HFFc6 (cell line): ENCODE measurements at regions not wholly inside any gene's neighbourhood (a gene's known extent, or its start where the extent isn't known, plus 50 kb on each side); places are given as distances from the start of the nearest gene placed in this dataset.

ENCODE experiments used
- DNase-seq: peaks from one replicate; pipeline ENCODE4 v3.0.0-alpha.2; 2018
- H3K27ac Mint-ChIP-seq: 2 replicates; pipeline ENCODE4 v1.8.0; 2020; ENCODE audit warnings: mild to moderate bottlenecking, mixed read lengths
- H3K27me3 Mint-ChIP-seq: 2 replicates; pipeline ENCODE4 v1.8.0; 2021; ENCODE audit warnings: mild to moderate bottlenecking, moderate library complexity, mixed read lengths; ENCODE audit not compliant: insufficient read depth
- H3K36me3 Mint-ChIP-seq: 2 replicates; pipeline ENCODE4 v1.8.0; 2021; ENCODE audit warnings: low read depth, mixed read lengths
- H3K4me1 Mint-ChIP-seq: 2 replicates; pipeline ENCODE4 v1.8.0; 2020; ENCODE audit warnings: low read depth, mixed read lengths
- H3K4me3 Mint-ChIP-seq: 2 replicates; pipeline ENCODE4 v1.8.0; 2020; ENCODE audit warnings: mild to moderate bottlenecking, moderate library complexity, mixed read lengths
- H3K9me3 Mint-ChIP-seq: 2 replicates; pipeline ENCODE4 v1.8.0; 2020; ENCODE audit warnings: mild to moderate bottlenecking, mixed read lengths
- TF ChIP-seq, protein P1 (sequence below): fragments of 200-600 bp; sonication (generic); IDR thresholded peaks from 2 replicates; pipeline ENCODE4 v1.5.0; 2021; ENCODE audit warnings: antibody characterized with exemption, mild to moderate bottlenecking

DNA sequence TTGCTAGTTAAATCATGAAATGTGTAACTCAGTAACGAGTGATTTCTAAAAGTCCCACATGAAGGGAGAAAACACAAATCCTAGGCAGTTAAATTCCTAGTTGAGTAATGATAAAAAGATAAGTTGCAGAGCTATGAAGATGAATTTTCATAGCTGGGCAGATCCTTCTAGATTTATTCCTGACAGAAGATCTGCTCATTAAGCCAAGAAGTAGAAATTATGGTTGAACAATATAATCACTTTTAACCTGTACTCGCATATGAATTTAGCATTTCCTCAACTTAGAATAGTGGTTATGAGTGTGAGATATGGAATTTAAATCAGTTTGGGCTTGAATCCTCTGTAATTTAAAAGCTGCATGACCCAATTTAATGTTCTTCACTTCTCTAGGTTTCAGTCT lies 359.2 kb upstream of the HSF2 start:
- TF ChIP-seq, protein P1, sequence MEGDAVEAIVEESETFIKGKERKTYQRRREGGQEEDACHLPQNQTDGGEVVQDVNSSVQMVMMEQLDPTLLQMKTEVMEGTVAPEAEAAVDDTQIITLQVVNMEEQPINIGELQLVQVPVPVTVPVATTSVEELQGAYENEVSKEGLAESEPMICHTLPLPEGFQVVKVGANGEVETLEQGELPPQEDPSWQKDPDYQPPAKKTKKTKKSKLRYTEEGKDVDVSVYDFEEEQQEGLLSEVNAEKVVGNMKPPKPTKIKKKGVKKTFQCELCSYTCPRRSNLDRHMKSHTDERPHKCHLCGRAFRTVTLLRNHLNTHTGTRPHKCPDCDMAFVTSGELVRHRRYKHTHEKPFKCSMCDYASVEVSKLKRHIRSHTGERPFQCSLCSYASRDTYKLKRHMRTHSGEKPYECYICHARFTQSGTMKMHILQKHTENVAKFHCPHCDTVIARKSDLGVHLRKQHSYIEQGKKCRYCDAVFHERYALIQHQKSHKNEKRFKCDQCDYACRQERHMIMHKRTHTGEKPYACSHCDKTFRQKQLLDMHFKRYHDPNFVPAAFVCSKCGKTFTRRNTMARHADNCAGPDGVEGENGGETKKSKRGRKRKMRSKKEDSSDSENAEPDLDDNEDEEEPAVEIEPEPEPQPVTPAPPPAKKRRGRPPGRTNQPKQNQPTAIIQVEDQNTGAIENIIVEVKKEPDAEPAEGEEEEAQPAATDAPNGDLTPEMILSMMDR = no peak
- H3K4me1 Mint-ChIP-seq = peaks cover 16% of the 10 kb centered on the region
- no peaks in the 10 kb centered on the region for H3K9me3 Mint-ChIP-seq
- no peak for DNase-seq
- H3K27ac Mint-ChIP-seq = no peak overlapping the region
- H3K4me3 Mint-ChIP-seq = no peak overlapping the region
- H3K27me3 Mint-ChIP-seq = no peaks in the 10 kb centered on the region; the same call in 1 of the 2 replicates
- no peaks in the 10 kb centered on the region for H3K36me3 Mint-ChIP-seq

DNA sequence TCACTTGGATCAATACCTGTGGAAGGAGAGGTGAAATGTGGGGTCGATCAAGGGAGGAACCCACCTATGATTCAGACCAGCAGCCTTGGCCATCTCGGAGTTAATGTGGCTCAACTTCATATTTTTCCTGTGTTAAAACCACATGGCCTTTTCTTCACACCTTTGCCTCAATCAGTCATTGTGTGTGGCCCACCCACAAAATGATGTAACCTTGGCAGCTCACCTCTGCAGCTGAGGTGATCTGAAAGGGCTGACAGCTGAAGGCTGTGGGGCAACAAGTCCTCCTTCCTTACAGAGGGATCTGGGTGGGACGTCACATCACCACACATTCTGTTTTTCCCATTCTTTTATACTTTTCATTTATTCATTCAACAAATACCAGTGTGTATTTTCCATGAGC lies 357.1 kb upstream of the HSF2 start:
- Mint-ChIP-seq H3K36me3 (no peaks in the 10 kb centered on the region), H3K27me3 (no peaks in the 10 kb centered on the region), H3K4me3 (no peak overlapping the region), H3K4me1 (peaks cover 16% of the 10 kb centered on the region), H3K27ac (no peak overlapping the region), H3K9me3 (no peaks in the 10 kb centered on the region)
- DNase-seq = no peak
- TF ChIP-seq, protein P1 = no peak

DNA sequence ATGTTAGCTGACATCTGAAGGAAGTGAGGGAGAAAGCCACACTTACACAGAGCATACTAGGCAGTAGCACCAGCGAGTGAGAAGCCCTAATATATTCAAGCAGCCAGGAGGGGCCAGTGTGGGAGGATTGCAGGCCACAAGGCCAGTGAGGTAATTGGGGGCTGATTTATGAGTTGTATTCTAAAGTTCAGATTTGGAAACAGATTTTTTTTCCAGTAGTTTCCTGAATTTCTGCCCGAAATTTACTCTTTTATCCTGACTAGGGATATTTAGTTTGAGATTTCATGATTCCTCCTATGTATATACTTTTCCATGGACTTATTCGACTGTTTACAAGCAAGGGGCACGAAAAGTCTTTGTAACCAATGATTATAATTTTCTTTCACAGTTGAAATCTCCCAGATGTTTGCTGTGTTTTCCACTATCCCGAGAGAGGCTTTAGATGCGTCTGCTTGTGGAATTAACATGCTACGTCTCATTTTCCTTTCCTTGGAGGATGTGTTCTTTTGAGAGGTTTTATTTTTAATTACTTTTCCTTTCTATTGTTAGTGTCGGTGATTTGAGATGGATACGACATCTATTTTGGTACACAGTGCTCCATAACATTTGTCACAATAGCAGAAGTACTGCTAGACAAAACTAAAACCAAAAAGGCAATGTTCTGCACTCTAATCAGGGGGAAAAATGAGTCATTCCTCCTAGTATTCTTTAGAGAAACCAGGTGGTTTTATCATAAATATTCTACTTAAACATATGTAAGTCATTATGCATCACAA lies 356.3 kb upstream of the HSF2 start:
- Mint-ChIP-seq H3K9me3 (no peaks in the 10 kb centered on the region), H3K27ac (no peak overlapping the region), H3K4me3 (peak overlapping the region; percentile 56; the same call in 1 of the 2 replicates), H3K4me1 (peaks cover 21% of the 10 kb centered on the region), H3K27me3 (no peaks in the 10 kb centered on the region), H3K36me3 (no peaks in the 10 kb centered on the region)
- TF ChIP-seq, protein P1 = no peak
- no peak for DNase-seq

DNA sequence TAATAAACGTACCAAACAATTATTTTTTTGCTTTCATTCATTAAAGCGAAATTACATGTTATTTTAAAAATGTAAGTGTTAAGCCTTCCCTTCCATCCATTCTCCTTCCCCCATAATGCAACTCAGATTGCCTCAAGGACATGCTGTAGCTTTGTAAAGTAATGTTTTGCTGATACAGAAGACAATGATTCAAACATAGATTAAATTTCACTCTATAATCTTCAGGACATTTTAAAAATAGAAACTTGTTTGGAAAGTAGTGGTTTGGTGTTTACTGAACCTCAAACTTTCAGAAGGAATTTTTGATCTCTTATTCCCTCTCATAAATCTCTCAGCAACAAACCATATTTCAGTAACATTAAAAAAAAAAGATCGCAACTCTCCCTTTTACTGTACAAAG lies 350.9 kb upstream of the HSF2 start:
- Mint-ChIP-seq H3K27me3 (no peaks in the 10 kb centered on the region), H3K9me3 (no peaks in the 10 kb centered on the region), H3K27ac (peak overlapping the region; percentile 29; the same call in 1 of the 2 replicates), H3K36me3 (no peaks in the 10 kb centered on the region), H3K4me1 (peaks cover 23% of the 10 kb centered on the region), H3K4me3 (peak overlapping the region; percentile 79)
- no peak for DNase-seq
- TF ChIP-seq, protein P1 = no peak

DNA sequence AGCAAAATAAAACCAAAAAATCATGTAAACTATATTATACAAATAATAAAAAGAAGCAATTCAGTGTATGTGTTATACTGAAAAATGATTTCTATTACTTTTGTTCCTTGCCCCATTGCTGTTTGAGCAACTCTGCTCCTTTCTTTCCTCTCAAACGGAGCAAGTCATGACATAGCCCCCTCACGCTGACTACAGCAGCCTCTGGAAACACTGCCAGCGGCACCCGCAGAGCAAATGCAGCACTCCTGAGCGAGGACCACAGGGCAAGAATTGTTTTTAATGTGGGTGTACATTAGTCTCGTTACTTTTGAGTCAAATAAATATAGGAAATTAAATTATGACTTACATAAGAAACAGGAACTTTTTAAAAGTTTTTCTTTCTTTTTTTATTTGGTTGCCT lies 350.1 kb upstream of the HSF2 start:
- Mint-ChIP-seq H3K4me1 (peaks cover 20% of the 10 kb centered on the region), H3K27ac (peak overlapping the region; percentile 29; the same call in 1 of the 2 replicates), H3K27me3 (no peaks in the 10 kb centered on the region), H3K9me3 (no peaks in the 10 kb centered on the region), H3K36me3 (no peaks in the 10 kb centered on the region), H3K4me3 (peak overlapping the region; percentile 79)
- no peak for DNase-seq
- TF ChIP-seq, protein P1 = no peak
